Suppressor macrophage (primary cell): ENCODE measurements at regions not wholly inside any gene's neighbourhood (a gene's known extent, or its start where the extent isn't known, plus 50 kb on each side); places are given as distances from the start of the nearest gene placed in this dataset.
A peak's percentile ranks its signal among the peaks of the same experiment; 100 is the strongest.

Source experiments
- DNase-seq, 4 experiments: peaks; one replicate each; pipeline ENCODE4 v3.0.0-alpha.2; 2020 to 2022

DNA sequence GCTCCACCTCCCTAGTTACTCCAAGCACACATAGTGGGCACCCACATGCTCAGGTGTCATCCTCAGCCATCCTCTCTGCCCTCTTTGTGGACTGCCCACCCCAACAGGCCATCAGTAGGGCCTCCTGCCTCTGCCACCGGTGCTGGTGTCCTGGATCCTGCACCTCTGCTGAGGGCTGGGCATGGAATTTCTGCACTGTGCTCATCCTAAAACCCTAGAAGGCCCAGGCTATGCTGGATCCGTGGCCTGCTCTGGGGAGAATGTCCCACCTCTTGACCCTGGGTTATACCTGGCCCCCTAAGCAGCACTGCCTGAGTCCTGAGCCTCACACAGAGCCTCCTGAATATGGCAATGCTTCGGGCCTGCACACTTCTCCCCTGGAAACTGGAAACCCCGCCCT, 318.3 kb downstream of the MATN1 start:
- no peak for DNase-seq

GRCh38 chr1:30404341-30404740, 319.0 kb downstream of the MATN1 start:
- DNase-seq = no peak

DNA sequence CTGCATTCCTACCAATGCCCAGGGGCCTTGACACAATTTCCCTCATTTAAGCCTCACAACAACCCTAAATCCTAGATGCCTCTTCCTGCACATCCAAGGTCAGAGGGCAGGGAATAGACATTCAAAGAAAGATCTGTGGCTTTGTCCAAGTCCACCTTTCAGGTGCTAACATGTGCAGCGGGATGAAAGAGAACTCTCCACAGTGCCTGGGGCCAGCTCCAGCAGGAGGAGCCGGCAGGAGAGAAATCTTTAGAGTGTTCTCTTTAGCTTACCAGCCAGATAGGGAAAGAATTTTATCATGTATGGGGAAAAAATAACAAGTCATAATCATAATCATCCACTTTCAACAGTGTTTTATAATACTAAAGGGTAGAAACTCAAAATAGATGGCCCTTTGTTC, 319.7 kb downstream of the MATN1 start:
- no peak for DNase-seq

- DNase-seq = no peak
Measured at GRCh38 chr1:30403061-30403645, 320.2 kb downstream of the MATN1 start.

DNA sequence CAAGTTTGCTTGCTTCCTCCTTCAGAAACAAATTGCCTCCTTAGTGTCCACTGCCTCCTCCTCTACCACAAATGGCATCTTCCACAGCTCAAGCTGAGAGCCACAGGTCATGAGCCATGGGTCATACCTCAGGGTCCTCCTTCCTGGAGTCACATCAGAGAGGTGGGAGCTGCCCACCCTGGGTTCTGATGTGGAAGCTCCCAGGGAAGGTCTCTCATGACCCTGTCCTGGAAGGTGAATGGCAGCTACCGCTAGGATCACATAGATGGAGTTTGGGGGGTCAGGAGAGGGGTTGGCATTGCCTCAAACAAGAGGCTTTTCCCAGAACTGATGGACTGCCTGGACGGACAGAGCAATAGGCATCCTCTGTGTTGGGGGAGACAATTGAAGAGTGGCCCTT, 321.4 kb downstream of the MATN1 start:
- DNase-seq = no peak

DNA sequence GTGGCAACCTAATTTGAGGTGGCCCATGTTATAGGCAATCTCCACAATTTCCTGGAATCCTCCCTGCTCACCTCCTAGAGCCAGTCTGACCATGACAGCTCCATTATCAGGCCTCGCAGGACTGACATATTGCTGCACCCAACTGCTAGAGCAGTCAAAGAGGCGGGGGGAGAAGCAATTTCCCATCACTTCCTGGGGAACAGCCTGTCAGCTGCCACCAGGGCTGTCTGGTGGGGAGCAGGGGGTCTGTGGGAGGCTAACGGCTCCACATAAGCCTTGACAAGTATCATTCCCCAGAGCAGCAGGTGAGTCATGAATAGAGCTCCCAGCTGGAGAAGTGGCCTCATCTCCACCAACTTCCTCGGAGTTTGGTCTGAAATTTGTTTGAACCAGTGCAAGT, 322.9 kb downstream of the MATN1 start:
- DNase-seq = no peak

GRCh38 chr1:30399026-30399425, 324.4 kb downstream of the MATN1 start:
- DNase-seq = no peak

GRCh38 chr1:30397576-30397975, 325.8 kb downstream of the MATN1 start:
- no peak for DNase-seq

DNA sequence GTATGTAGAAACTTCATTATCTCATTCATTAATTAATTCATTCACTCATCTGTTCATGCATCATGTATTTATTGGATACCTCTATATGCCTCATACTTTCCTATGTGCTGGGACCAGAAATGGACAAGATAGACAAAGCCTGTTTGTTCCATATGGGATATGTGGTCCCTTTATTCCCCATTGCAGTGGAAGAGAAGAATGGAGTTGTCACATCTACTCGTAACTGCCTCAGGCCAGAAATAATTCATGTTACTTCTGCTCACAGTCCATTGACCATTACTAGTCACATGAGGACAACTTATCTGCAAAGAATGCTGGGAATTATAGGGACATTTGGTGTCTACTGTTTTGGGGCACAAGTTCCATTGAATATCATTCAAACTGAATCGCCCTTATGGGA, 327.8 kb downstream of the MATN1 start:
- no peak for DNase-seq

DNA sequence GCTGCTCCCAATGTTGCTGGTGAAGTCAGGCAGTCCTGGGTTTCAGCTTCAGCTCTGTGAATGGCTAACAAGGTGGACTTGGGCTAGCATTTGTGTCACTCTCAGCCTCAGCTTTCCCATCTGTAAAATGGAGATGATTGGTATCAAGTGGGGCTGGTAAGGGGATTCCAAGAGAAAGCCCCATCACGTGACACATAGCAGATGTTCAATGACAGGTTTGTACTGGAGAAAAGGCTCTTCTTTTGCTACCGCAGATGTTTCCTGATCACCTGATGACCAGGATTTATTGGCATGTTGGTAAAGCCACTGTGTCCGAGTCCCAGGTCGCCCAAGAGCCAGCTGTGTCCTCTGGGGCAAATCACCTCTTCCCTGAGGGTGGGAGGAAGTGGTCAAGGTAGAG, 335.0 kb downstream of the MATN1 start:
- DNase-seq = no peak

DNA sequence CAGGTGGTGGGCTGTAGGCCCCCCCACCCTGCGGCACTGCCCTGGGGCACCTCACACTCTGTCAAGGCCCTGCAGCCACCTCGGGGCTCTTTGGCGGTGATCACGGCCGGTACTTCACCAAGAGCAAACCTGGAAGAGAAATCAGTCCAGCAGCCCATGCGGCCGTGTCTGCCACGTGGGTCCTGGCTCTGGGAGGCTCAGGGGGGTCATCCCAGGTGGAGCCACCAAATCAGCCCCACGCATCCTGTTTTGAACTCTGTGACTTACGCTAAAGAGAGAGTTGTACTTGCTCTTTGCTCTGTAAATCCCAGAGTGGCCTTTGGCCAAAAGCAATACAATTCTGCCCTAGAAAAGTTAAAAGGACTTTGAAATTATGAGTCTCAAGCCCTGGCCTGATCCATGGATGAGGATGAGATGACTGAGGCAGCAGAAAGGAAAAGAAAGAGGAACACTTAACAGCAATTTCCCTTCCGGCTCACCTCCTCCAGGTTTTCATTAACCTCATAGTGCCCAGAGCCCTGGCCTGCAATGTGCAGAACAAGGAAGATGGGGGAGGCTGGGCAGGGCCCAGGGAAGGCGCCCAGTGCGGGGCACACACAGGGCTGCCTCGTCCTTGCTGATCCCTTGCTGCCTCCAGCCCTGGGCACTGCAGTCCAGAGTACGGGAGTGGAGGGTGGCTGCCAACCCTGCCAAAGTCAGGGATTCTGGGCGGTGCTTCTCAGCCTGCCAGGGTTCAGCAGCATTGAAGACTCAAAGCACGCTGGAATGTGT, 337.0 kb downstream of the MATN1 start:
- no peak for DNase-seq

GRCh38 chr1:30385246-30385995, 338.0 kb downstream of the MATN1 start:
- DNase-seq = no peak

- no peak for DNase-seq
Measured at GRCh38 chr1:30384286-30385245, 338.8 kb downstream of the MATN1 start.

DNA sequence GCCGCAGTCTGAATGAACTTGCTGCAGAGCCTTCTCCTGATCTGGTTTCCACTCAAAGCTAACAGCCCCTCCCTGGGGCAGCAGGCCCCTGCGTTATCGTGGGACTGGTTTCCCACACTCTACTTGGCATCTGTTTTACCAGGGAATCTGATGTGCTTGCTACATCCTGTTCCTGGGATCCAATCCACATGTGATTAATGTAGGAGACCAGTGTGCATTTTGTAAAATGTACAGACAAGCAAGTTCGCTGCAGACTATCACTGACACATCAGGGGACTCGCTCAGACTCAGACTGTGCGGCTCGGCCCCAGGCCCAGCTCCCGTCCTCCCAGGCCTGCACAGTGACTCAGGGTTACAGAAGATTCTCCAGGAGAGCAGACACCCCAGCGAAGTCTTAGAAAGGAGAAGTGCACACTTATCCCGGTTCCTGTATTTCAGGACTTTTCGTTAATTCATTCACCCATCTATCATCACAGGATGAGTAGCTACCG, 340.1 kb downstream of the MATN1 start:
- no peak for DNase-seq

- no peak for DNase-seq
Measured at GRCh38 chr1:30382496-30382895, 340.9 kb downstream of the MATN1 start.

- no peak for DNase-seq
Measured at GRCh38 chr1:30381671-30382365, 341.6 kb downstream of the MATN1 start.

DNA sequence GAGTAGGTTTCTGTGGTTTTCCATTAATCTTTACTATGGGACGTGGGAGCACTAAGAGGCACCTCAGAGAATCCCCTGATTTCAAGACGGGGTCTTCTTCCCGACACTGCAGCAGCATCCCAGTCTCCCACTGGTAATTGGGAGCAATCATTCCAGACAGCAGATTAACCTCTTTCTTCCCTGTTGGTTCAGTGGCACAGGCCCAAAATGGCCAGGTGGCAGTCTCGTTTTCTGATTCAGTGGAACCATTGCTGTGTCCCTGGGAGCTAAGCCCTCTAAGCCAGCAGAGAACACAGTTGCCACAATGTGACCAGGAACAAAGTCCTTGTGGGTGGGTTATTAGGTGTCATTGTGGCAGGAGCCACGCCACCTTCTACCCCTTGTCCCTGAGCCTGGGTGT, 342.1 kb downstream of the MATN1 start:
- no peak for DNase-seq

DNA sequence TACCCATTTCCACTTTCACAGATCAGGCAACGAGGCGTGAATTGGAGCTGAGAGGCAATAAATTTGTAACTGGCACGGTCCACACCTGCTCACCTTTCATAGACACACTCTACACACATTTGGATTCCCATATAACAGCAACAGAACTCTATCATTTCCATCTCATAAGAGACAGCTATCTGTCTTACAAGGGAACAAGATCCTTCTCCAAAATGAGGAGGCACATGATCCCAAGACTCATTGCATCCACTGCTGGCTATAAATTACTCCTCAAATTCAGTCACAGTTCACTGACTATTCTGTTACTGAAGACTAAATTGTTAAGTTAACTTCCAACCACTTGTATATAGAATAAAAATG, 342.8 kb downstream of the MATN1 start:
- no peak for DNase-seq

GRCh38 chr1:30379684-30380624, 343.4 kb downstream of the MATN1 start:
- DNase-seq = peak; percentile 78 to 93 (median 80)

DNA sequence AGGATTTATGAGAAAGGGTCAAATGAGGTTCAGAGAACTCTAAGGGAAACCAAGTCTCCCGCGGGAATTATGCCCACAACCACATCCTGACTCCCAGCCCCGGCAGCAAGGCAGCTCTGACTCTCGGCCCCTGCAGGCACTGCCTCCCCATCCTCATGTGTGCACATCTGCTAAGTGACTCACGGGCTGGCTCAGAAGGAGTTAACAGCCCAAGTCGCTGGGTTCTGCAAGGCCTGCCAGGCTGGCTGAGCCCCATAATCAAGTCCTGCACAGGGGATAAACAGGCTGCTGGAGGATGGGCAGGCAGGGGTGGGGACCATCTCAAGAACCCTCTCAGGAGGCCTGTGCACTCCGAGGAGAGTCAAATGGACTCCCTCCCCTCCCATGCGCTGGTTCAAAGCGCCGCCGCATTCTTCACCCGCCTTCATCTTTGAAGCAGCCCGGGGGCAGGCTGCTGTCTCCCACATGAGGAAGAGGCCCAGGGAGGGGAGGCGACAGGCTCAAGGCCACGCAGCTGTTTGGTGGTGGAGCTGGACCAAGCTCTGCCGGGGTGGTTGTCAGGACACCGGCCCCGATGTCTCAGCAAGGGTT, 344.3 kb downstream of the MATN1 start:
- DNase-seq = no peak
